GM12878 (cell line): ENCODE measurements at regions not wholly inside any gene's neighbourhood (a gene's known extent, or its start where the extent isn't known, plus 50 kb on each side); places are given as distances from the start of the nearest gene placed in this dataset.

Source experiments
- ATAC-seq: fragments of 200-7000 bp; cut with Tn5 transposase; 3 replicates; pipeline ENCODE4 v1.9.1; 2020; ENCODE audit warnings: mild to moderate bottlenecking, moderate library complexity
- BruUV-seq: library from RNA; stranded (reverse); fragments of 400-500 nt; replicated peaks from 2 replicates; lab custom pipeline; 2021; lab: Mats Ljungman, UMichigan
- CTCF ChIA-PET: fragments of 300-600 bp; sonication (Branson Sonifier 250); formaldehyde crosslinking; extraction: SDS; loops from one replicate; lab custom pipeline; 2021; ENCODE audit warnings: inconsistent platforms; lab: Yijun Ruan, JAX
- POLR2A ChIA-PET: fragments of 350-600 bp; formaldehyde crosslinking; extraction: SDS; loops from one replicate; lab custom pipeline; 2021; ENCODE audit warnings: inconsistent platforms; lab: Charles Lee
- RAD21 ChIA-PET: fragments of 300-600 bp; sonication (Branson Sonifier 250); formaldehyde crosslinking; loops from one replicate; lab custom pipeline; 2023; ENCODE audit warnings: antibody characterized with exemption; ENCODE audit not compliant: unreplicated experiment; lab: Charles Lee
- SMC1A ChIA-PET: fragments of 300-600 bp; sonication (Branson Sonifier 250); formaldehyde crosslinking; loops from one replicate; lab custom pipeline; 2023; ENCODE audit not compliant: unreplicated experiment, uncharacterized antibody; lab: Charles Lee
- DNase-seq: peaks from one replicate; pipeline ENCODE4 v3.0.0-alpha.2; 2011; ENCODE audit warnings: low read depth, low spot score
- FAIRE-seq: peaks from 3 replicates; lab custom pipeline; 2011; peaks lifted over from hg19 to GRCh38; lab: Jason Lieb, UNC
- H2AFZ ChIP-seq: 2 replicates; pipeline ENCODE4 v1.6.0; 2011; ENCODE audit warnings: low read depth, low read length, control low read depth; ENCODE audit not compliant: control insufficient read depth
- H3K27ac ChIP-seq: 2 replicates; pipeline ENCODE4 v1.5.1; 2011; ENCODE audit warnings: control low read depth; ENCODE audit not compliant: control insufficient read depth, insufficient read depth
- H3K27me3 ChIP-seq, 2 experiments: replicated peaks in 1 of 2; 2 replicates each; pipeline versions ENCODE4 v1.6.0 to v1.6.1; 2011; ENCODE audit warnings: low read length in 1 of 2; ENCODE audit not compliant: control insufficient read depth in 2 of 2, insufficient read depth in 2 of 2
- H3K36me3 ChIP-seq, 2 experiments: 2 replicates each; pipeline ENCODE4 v1.5.1; 2011; ENCODE audit warnings: low read length in 1 of 2; ENCODE audit not compliant: control insufficient read depth in 2 of 2, insufficient read depth in 2 of 2
- H3K4me1 ChIP-seq: 2 replicates; pipeline ENCODE4 v1.6.1; 2011; ENCODE audit warnings: mild to moderate bottlenecking, low read length, moderate library complexity, mixed read lengths; ENCODE audit not compliant: control insufficient read depth, insufficient read depth
- H3K4me2 ChIP-seq: 2 replicates; pipeline ENCODE4 v1.6.0; 2011; ENCODE audit warnings: control low read depth; ENCODE audit not compliant: control insufficient read depth, insufficient read depth
- H3K4me3 ChIP-seq: fragments of 200-600 bp; sonication (generic); 2 replicates; pipeline ENCODE4 v1.5.1; 2016
- H3K79me2 ChIP-seq: 2 replicates; pipeline ENCODE4 v1.6.0; 2011; ENCODE audit warnings: low read length; ENCODE audit not compliant: control insufficient read depth, insufficient read depth
- H3K9ac ChIP-seq: 2 replicates; pipeline ENCODE4 v1.8.0; 2011; ENCODE audit warnings: low read length, control low read depth, mixed read lengths; ENCODE audit not compliant: control insufficient read depth, insufficient read depth
- H3K9me3 ChIP-seq: replicated peaks from 3 replicates; pipeline ENCODE4 v1.5.1; 2011; ENCODE audit warnings: mild to moderate bottlenecking, low read length; ENCODE audit not compliant: control insufficient read depth, insufficient read depth
- H4K20me1 ChIP-seq: 2 replicates; pipeline ENCODE4 v1.6.0; 2011; ENCODE audit not compliant: control insufficient read depth, insufficient read depth
- CBX5 ChIP-seq: sonication (generic); IDR thresholded peaks from 2 replicates; pipeline ENCODE4 v1.6.1; 2016; ENCODE audit warnings: low read depth, moderate library complexity, mild to moderate bottlenecking, inconsistent platforms
- CHD4 ChIP-seq: fragments of 200-600 bp; sonication (generic); IDR thresholded peaks from 2 replicates; pipeline ENCODE4 v1.6.1; 2016; ENCODE audit warnings: mild to moderate bottlenecking
- DPF2 ChIP-seq: fragments of 450-650 bp; IDR thresholded peaks from 2 replicates; pipeline ENCODE4 v1.6.1; 2017; ENCODE audit warnings: mild to moderate bottlenecking
- EZH2 ChIP-seq: IDR thresholded peaks from 2 replicates; pipeline ENCODE4 v1.6.1; 2012; ENCODE audit warnings: low read depth, mild to moderate bottlenecking, control low read depth, inconsistent platforms, low read length, borderline replicate concordance; ENCODE audit not compliant: control insufficient read depth
- GABPA ChIP-seq: IDR thresholded peaks from 2 replicates; pipeline ENCODE4 v1.6.1; 2014; ENCODE audit warnings: antibody characterized with exemption, low read depth, mild to moderate bottlenecking, inconsistent platforms
- IRF4 ChIP-seq: IDR thresholded peaks from 2 replicates; pipeline ENCODE4 v1.6.1; 2011; ENCODE audit warnings: low read depth, low read length
- MYB ChIP-seq: fragments of 150-350 bp; IDR thresholded peaks from 2 replicates; pipeline ENCODE4 v1.6.1; 2014; ENCODE audit warnings: mild to moderate bottlenecking, low read depth, low read length, borderline replicate concordance
- PAX5 ChIP-seq: IDR thresholded peaks from 2 replicates; pipeline ENCODE4 v1.6.1; 2011; ENCODE audit warnings: low read depth, low read length, borderline replicate concordance
- RAD21 ChIP-seq: IDR thresholded peaks from 2 replicates; pipeline ENCODE4 v1.6.1; 2011; ENCODE audit warnings: mild to moderate bottlenecking, low read depth, low read length, moderate library complexity; ENCODE audit not compliant: insufficient read depth
- RELB ChIP-seq: fragments of 450-650 bp; IDR thresholded peaks from 2 replicates; pipeline ENCODE4 v1.6.1; 2017; ENCODE audit warnings: low read depth, mild to moderate bottlenecking, moderate library complexity
- SMAD5 ChIP-seq: IDR thresholded peaks from 2 replicates; pipeline ENCODE4 v1.6.1; 2016; ENCODE audit warnings: antibody characterized with exemption, low read depth
- SMARCA5 ChIP-seq: fragments of 450-650 bp; IDR thresholded peaks from 2 replicates; pipeline ENCODE4 v1.6.1; 2017; ENCODE audit warnings: mild to moderate bottlenecking
- USF1 ChIP-seq: IDR thresholded peaks from 2 replicates; pipeline ENCODE4 v1.6.1; 2011; ENCODE audit warnings: borderline replicate concordance, low read depth, mild to moderate bottlenecking, moderate library complexity, mixed read lengths, low read length; ENCODE audit not compliant: insufficient read depth; ENCODE audit errors: extremely low read length
- USF2 ChIP-seq: IDR thresholded peaks from 2 replicates; pipeline ENCODE4 v1.6.1; 2011; ENCODE audit warnings: low read depth, low read length, improper control_type of control experiment, borderline replicate concordance
- ZNF622 ChIP-seq: fragments of 450-650 bp; IDR thresholded peaks from 2 replicates; pipeline ENCODE4 v1.6.1; 2017; ENCODE audit warnings: mild to moderate bottlenecking, inconsistent platforms
- WGBS: methylation state at CpG from one replicate; pipeline ENCODE4 v1.1.6; 2016; ENCODE audit warnings: low lambda C conversion rate; ENCODE audit not compliant: insufficient replicate concordance, insufficient coverage; ENCODE audit errors: missing lambda C conversion rate; 5-methylcytosine and 5-hydroxymethylcytosine counted together
- in situ Hi-C: fragments of 300-500 bp; cut with MboI; formaldehyde crosslinking; loops from 9 replicates; pipeline ENCODE4 v1.14.3; 2018; ENCODE audit warnings: mixed read lengths
- intact Hi-C: fragments of 100-400 bp; cut with micrococcal nuclease; formaldehyde crosslinking; loops from one replicate; pipeline ENCODE4 v1.14.2; 2022; ENCODE audit not compliant: unreplicated experiment
- TF ChIP-seq, protein P1 (sequence below): fragments of 450-650 bp; IDR thresholded peaks from 2 replicates; pipeline ENCODE4 v1.6.1; 2016; ENCODE audit warnings: mild to moderate bottlenecking

GRCh38 chr4:132015321-132015720 lies 1133.8 kb upstream of the PCDH10 start (continued):
- TF ChIP-seq RELB (no peak), MYB (no peak), EZH2 (no peak), SMARCA5 (no peak), IRF4 (no peak), GABPA (no peak)

DNA sequence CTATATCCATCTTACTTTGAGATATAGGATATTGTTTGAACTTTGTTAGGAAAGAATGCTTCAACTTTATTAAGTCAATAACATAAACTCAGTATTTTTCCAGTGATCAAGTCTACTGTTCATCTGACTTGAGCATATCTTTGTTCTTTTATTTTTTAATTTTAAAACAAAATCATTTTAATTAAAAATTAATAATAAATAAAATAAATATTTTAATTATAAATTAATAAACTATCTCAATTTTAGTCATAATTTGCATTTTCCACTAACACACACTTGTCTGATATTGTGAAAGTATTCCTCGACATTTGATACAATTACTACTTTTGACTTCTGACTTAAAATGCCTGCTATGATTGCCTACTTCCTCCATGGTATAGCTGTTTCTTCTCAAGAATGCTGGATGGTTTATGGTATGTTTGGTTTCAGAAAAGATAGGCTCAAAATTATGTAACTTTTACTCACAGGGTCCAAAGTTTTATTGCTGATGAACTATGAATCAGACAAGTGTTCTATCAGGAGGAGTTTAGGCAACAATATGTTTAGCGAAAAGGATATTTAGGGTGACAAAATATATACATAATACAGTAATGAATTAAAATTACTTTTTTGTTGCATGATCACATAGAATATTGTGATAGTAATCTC lies 1132.3 kb upstream of the PCDH10 start:
- H3K9me3 ChIP-seq, result no peaks in the 10 kb centered on the region
- no peaks in the 10 kb centered on the region for H3K36me3 ChIP-seq
- H3K27me3 ChIP-seq, result no peaks in the 10 kb centered on the region
- no peak overlapping the region for H3K27ac ChIP-seq
- DNase-seq, result no peak
- no peaks in the 10 kb centered on the region for H4K20me1 ChIP-seq
- CTCF ChIA-PET, result no interaction called here
- no peaks in the 10 kb centered on the region for H3K79me2 ChIP-seq
- H3K9ac ChIP-seq, result no peak overlapping the region
- 44% methylated on average over 2 of the region's 2 CpGs for WGBS
- intact Hi-C loops, result no loop called here
- H2AFZ ChIP-seq, result no peak overlapping the region
- no peak for ATAC-seq
- no peak overlapping the region for H3K4me2 ChIP-seq
- RAD21 ChIA-PET, result no interaction called here
- BruUV-seq, result no TSS peak
- H3K4me3 ChIP-seq, result no peak overlapping the region
- SMC1A ChIA-PET, result interaction anchor here (0.8 kb wide), 1 partner anchor 27 kb away, joined by 3 read pairs; no protein-coding TSS in a partner anchor
- FAIRE-seq, result no peak
- H3K4me1 ChIP-seq, result no peaks in the 10 kb centered on the region
- in situ Hi-C loops, result no loop called here
- POLR2A ChIA-PET, result no interaction called here
- TF ChIP-seq ZNF622 (no peak), SMAD5 (no peak), DPF2 (no peak), USF2 (no peak), USF1 (no peak), PAX5 (no peak), CHD4 (no peak), CBX5 (no peak), RAD21 (no peak)
- TF ChIP-seq, protein P1, sequence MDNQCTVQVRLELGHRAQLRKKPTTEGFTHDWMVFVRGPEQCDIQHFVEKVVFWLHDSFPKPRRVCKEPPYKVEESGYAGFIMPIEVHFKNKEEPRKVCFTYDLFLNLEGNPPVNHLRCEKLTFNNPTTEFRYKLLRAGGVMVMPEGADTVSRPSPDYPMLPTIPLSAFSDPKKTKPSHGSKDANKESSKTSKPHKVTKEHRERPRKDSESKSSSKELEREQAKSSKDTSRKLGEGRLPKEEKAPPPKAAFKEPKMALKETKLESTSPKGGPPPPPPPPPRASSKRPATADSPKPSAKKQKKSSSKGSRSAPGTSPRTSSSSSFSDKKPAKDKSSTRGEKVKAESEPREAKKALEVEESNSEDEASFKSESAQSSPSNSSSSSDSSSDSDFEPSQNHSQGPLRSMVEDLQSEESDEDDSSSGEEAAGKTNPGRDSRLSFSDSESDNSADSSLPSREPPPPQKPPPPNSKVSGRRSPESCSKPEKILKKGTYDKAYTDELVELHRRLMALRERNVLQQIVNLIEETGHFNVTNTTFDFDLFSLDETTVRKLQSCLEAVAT, result no peak
